Natural killer cell (primary cell): ENCODE measurements at regions not wholly inside any gene's neighbourhood (a gene's known extent, or its start where the extent isn't known, plus 50 kb on each side); places are given as distances from the start of the nearest gene placed in this dataset.
A peak's percentile ranks its signal among the peaks of the same experiment; 100 is the strongest.

Experiments used
- ATAC-seq, 3 donors: fragments of 150-1000 bp in 2 of 3; fragments of 200-7000 bp in 1 of 3; cut with Tn5 transposase; 1 replicate in 1 of 3; 2 replicates in 2 of 3; pipeline ENCODE4 v1.10.0; 2021; ENCODE audit warnings: mild to moderate bottlenecking in 2 of 3, moderate library complexity in 2 of 3
- DNase-seq, 2 donors: peaks; one replicate each; pipeline versions ENCODE4 v3.0.0 to v3.0.0-alpha.2; 2013 to 2021; ENCODE audit warnings: mixed read lengths in 1 of 2
- H3K27ac ChIP-seq: one replicate; pipeline ENCODE4 v1.5.1; 2013; ENCODE audit warnings: mild to moderate bottlenecking, low read length
- H3K27me3 ChIP-seq: one replicate; pipeline ENCODE4 v1.6.1; 2013; ENCODE audit warnings: low read length; ENCODE audit not compliant: control insufficient read depth, insufficient read depth
- H3K36me3 ChIP-seq: one replicate; pipeline ENCODE4 v1.6.1; 2013; ENCODE audit warnings: low read length; ENCODE audit not compliant: control insufficient read depth, insufficient read depth
- H3K4me1 ChIP-seq: one replicate; pipeline ENCODE4 v1.6.1; 2013; ENCODE audit warnings: low read length; ENCODE audit not compliant: control insufficient read depth, insufficient read depth
- H3K4me3 ChIP-seq: one replicate; pipeline ENCODE4 v1.5.1; 2013; ENCODE audit warnings: low read length
- H3K9me3 ChIP-seq: one replicate; pipeline ENCODE4 v1.6.1; 2013; ENCODE audit warnings: low read length; ENCODE audit not compliant: control insufficient read depth, insufficient read depth
- H3K27ac Mint-ChIP-seq, 2 donors: one replicate each; pipeline ENCODE4 v1.8.0; 2022; ENCODE audit warnings: mild to moderate bottlenecking in 2 of 2, mixed read lengths in 2 of 2, moderate library complexity in 1 of 2
- H3K27me3 Mint-ChIP-seq, 2 donors: one replicate each; pipeline ENCODE4 v1.8.0; 2022; ENCODE audit warnings: low read depth in 2 of 2, mixed read lengths in 2 of 2
- H3K36me3 Mint-ChIP-seq: one replicate; pipeline ENCODE4 v1.8.0; 2022; ENCODE audit warnings: mixed read lengths
- H3K4me1 Mint-ChIP-seq, 2 donors: one replicate each; pipeline ENCODE4 v1.8.0; 2022; ENCODE audit warnings: mixed read lengths in 2 of 2
- H3K4me3 Mint-ChIP-seq: one replicate; pipeline ENCODE4 v1.8.0; 2022; ENCODE audit warnings: mild to moderate bottlenecking, moderate library complexity, mixed read lengths
- H3K9me3 Mint-ChIP-seq, 2 donors: one replicate each; pipeline ENCODE4 v1.8.0; 2022; ENCODE audit warnings: mixed read lengths in 2 of 2
- CTCF ChIP-seq: fragments of 200-600 bp; IDR thresholded peaks from one replicate; pipeline ENCODE4 v1.8.0; 2022; ENCODE audit warnings: antibody characterized with exemption
- WGBS: methylation state at CpG from one replicate; pipeline ENCODE4 v1.1.7; 2013; ENCODE audit warnings: missing lambda C conversion rate; ENCODE audit not compliant: insufficient coverage; 5-methylcytosine and 5-hydroxymethylcytosine counted together
- intact Hi-C: fragments of 100-400 bp; cut with micrococcal nuclease; formaldehyde crosslinking; loops from one replicate; pipeline ENCODE4 v1.14.2; 2022

- Mint-ChIP-seq H3K4me3 (no peak overlapping the region), H3K9me3 (no peaks in the 10 kb centered on the region), H3K4me1 (peaks cover 6 to 7% of the 10 kb centered on the region in 2 donors), H3K36me3 (no peaks in the 10 kb centered on the region), H3K27me3 (no peaks in the 10 kb centered on the region), H3K27ac (peak overlapping the region in 1 of 2 donors; percentile 26)
- no peaks in the 10 kb centered on the region for H3K36me3 ChIP-seq
- no peaks in the 10 kb centered on the region for H3K4me1 ChIP-seq
- intact Hi-C loops = no loop called here
- H3K4me3 ChIP-seq = no peak overlapping the region
- ATAC-seq = no peak
- 56% methylated on average over 4 of the region's 5 CpGs for whole genome bisulfite sequencing
- no peak for DNase-seq
- H3K9me3 ChIP-seq = no peaks in the 10 kb centered on the region
- no peak overlapping the region for H3K27ac ChIP-seq
- H3K27me3 ChIP-seq = no peaks in the 10 kb centered on the region
- TF ChIP-seq CTCF = no peak
These were observed 136.3 kb downstream of the AEBP2 start for GRCh38 chr12:19575337-19576243.

- no peak overlapping the region for H3K4me3 ChIP-seq
- no peaks in the 10 kb centered on the region for H3K27me3 Mint-ChIP-seq
- no peaks in the 10 kb centered on the region for H3K36me3 ChIP-seq
- no peaks in the 10 kb centered on the region for H3K27me3 ChIP-seq
- H3K4me1 ChIP-seq = no peaks in the 10 kb centered on the region
- no peaks in the 10 kb centered on the region for H3K9me3 Mint-ChIP-seq
- H3K36me3 Mint-ChIP-seq = no peaks in the 10 kb centered on the region
- TF ChIP-seq CTCF = no peak
- DNase-seq (no peak), ATAC-seq (no peak)
- no peak overlapping the region for H3K4me3 Mint-ChIP-seq
- no peak overlapping the region for H3K27ac Mint-ChIP-seq
- intact Hi-C loops = no loop called here
- peaks cover 6 to 7% of the 10 kb centered on the region in 2 donors for H3K4me1 Mint-ChIP-seq
- H3K9me3 ChIP-seq = no peaks in the 10 kb centered on the region
- H3K27ac ChIP-seq = no peak overlapping the region
- WGBS = 80% methylated on average over 1 of the region's 2 CpGs
These were observed 137.4 kb downstream of the AEBP2 start for GRCh38 chr12:19576506-19577280.

- Mint-ChIP-seq H3K4me3 (no peak overlapping the region), H3K36me3 (peaks cover 3% of the 10 kb centered on the region), H3K4me1 (peaks cover 6 to 7% of the 10 kb centered on the region in 2 donors), H3K27ac (no peak overlapping the region), H3K27me3 (no peaks in the 10 kb centered on the region), H3K9me3 (peaks cover 0 to 2% of the 10 kb centered on the region in 2 donors)
- TF ChIP-seq CTCF = no peak
- no peak for DNase-seq
- Histone ChIP-seq H3K4me3 (no peak overlapping the region), H3K36me3 (no peaks in the 10 kb centered on the region), H3K9me3 (peaks cover 3% of the 10 kb centered on the region), H3K27ac (no peak overlapping the region), H3K4me1 (no peaks in the 10 kb centered on the region), H3K27me3 (no peaks in the 10 kb centered on the region)
- ATAC-seq = no peak
- intact Hi-C loops = no loop called here
These were observed 137.9 kb downstream of the AEBP2 start for GRCh38 chr12:19577281-19577530.
